GM19395 (cell line): ENCODE measurements at regions not wholly inside any gene's neighbourhood (a gene's known extent, or its start where the extent isn't known, plus 50 kb on each side); places are given as distances from the start of the nearest gene placed in this dataset.

Experiments used
- ATAC-seq: cut with Tn5 transposase; IDR thresholded peaks from one replicate; pipeline ENCODE4 v1.9.1; 2021; ENCODE audit warnings: mild to moderate bottlenecking, moderate library complexity; ENCODE audit not compliant: unreplicated experiment

DNA sequence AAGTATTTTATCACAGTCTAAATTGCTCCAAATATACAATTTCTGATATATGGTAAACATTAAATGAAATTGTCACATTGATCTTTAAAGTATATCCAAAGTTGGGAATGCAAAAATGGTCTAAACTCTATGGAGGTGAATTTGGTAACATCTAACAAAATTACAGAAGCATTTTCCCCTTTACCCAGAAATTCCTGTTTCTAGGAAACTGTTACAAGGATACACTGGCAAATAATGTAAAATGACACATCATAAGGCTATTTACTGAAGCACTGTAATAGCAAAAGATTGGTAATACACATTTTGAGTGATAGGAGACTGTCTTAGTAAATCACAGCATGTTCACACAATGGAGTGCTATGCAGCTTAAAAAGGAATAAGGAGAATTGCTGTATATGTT, 50.0 kb upstream of the SLCO2A1 start:
- ATAC-seq, result no peak
